ENCODE measurements at regions not wholly inside any gene's neighbourhood (a gene's known extent, or its start where the extent isn't known, plus 50 kb on each side); places are given as distances from the start of the nearest gene placed in this dataset.

DNA sequence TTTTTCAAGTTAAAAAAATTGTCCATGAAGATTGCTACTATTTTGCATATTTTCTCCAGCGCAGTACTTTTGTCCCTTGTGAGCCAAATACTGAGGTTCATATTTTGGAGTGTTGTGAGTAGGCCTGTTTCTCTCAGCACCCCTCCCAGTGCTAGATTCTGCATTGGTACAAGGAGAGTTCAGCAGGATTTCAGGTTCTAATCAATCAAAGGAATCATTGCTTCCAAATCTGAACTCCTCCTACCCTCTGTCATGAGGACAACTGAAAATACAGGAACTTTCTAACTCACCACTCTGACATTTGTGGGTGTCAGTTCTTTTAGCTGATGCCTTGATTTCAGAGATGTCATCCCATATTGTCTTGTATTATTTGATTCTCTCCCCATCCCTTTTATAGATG is 299.9 kb downstream of the FZD1 start:
- no peaks in the 10 kb centered on the region for H3K9me3 ChIP-seq (ENCODE audit: control insufficient read depth, insufficient read depth, low read length)
- H3K27ac ChIP-seq (ENCODE audit: low read length), result no peak overlapping the region
- no peak for DNase-seq (ENCODE audit: low read depth, low spot score)
- no CpG with 5 or more reads among the region's 1 CpG for WGBS (ENCODE audit: insufficient coverage, insufficient read length)
- no peaks in the 10 kb centered on the region for H3K27me3 ChIP-seq (ENCODE audit: control insufficient read depth, insufficient read depth, low read length)
- H3K4me1 ChIP-seq (ENCODE audit: control insufficient read depth, insufficient read depth, low read length), result no peaks in the 10 kb centered on the region
- H3K36me3 ChIP-seq (ENCODE audit: control insufficient read depth, insufficient read depth, low read length), result no peaks in the 10 kb centered on the region
- no peak overlapping the region for H3K4me3 ChIP-seq (ENCODE audit: low read length)

DNA sequence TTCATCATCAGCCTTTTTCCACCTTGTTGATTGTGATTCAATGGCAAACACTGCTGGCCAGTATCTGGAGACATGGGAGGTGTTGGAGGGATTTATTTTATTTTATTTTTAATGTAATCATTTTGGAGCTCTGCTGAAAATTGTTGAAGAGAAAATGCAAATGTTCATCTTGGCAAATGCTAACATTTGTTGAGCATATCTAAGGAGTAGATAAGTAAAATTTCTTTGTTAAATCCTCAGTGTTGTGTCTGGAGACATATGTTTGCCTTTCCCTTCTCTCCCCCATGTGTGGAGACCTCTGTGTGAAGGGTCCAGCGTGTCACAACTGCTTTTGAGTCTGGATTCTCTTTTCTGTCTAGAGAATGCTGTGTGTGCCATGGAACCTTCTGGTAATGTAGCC is 300.3 kb downstream of the FZD1 start:
- no peak for DNase-seq (ENCODE audit: low read depth, low spot score)
- H3K36me3 ChIP-seq (ENCODE audit: control insufficient read depth, insufficient read depth, low read length), result no peaks in the 10 kb centered on the region
- no peaks in the 10 kb centered on the region for H3K27me3 ChIP-seq (ENCODE audit: control insufficient read depth, insufficient read depth, low read length)
- H3K4me1 ChIP-seq (ENCODE audit: control insufficient read depth, insufficient read depth, low read length), result no peaks in the 10 kb centered on the region
- no CpG with 5 or more reads among the region's 1 CpG for WGBS (ENCODE audit: insufficient coverage, insufficient read length)
- H3K4me3 ChIP-seq (ENCODE audit: low read length), result no peak overlapping the region
- no peak overlapping the region for H3K27ac ChIP-seq (ENCODE audit: low read length)
- no peaks in the 10 kb centered on the region for H3K9me3 ChIP-seq (ENCODE audit: control insufficient read depth, insufficient read depth, low read length)

- no peak for DNase-seq (ENCODE audit: low read depth, low spot score)
- no peaks in the 10 kb centered on the region for H3K27me3 ChIP-seq (ENCODE audit: control insufficient read depth, insufficient read depth, low read length)
- H3K4me3 ChIP-seq (ENCODE audit: low read length), result no peak overlapping the region
- peaks cover 2% of the 10 kb centered on the region; the same call in 1 of the 2 replicates for H3K4me1 ChIP-seq (ENCODE audit: control insufficient read depth, insufficient read depth, low read length)
- no peaks in the 10 kb centered on the region for H3K36me3 ChIP-seq (ENCODE audit: control insufficient read depth, insufficient read depth, low read length)
- no peaks in the 10 kb centered on the region for H3K9me3 ChIP-seq (ENCODE audit: control insufficient read depth, insufficient read depth, low read length)
- no CpG with 5 or more reads among the region's 13 CpGs for WGBS (ENCODE audit: insufficient coverage, insufficient read length)
- H3K27ac ChIP-seq (ENCODE audit: low read length), result no peak overlapping the region
These were observed 301.5 kb downstream of the FZD1 start for GRCh38 chr7:91565499-91566401.

GRCh38 chr7:91566402-91566732 is 302.1 kb downstream of the FZD1 start:
- H3K4me3 ChIP-seq (ENCODE audit: low read length), result no peak overlapping the region
- peaks cover 2% of the 10 kb centered on the region; the same call in 1 of the 2 replicates for H3K4me1 ChIP-seq (ENCODE audit: control insufficient read depth, insufficient read depth, low read length)
- no peaks in the 10 kb centered on the region for H3K27me3 ChIP-seq (ENCODE audit: control insufficient read depth, insufficient read depth, low read length)
- H3K36me3 ChIP-seq (ENCODE audit: control insufficient read depth, insufficient read depth, low read length), result no peaks in the 10 kb centered on the region
- no peak for DNase-seq (ENCODE audit: low read depth, low spot score)
- WGBS (ENCODE audit: insufficient coverage, insufficient read length), result no CpG with 5 or more reads among the region's 3 CpGs
- H3K27ac ChIP-seq (ENCODE audit: low read length), result no peak overlapping the region
- H3K9me3 ChIP-seq (ENCODE audit: control insufficient read depth, insufficient read depth, low read length), result no peaks in the 10 kb centered on the region

GRCh38 chr7:91567081-91568012 is 303.1 kb downstream of the FZD1 start:
- no CpG with 5 or more reads among the region's 7 CpGs for WGBS (ENCODE audit: insufficient coverage, insufficient read length)
- DNase-seq (ENCODE audit: low read depth, low spot score), result no peak

GRCh38 chr7:91568138-91568537 is 303.9 kb downstream of the FZD1 start:
- Histone ChIP-seq H3K4me1 (ENCODE audit: control insufficient read depth, insufficient read depth, low read length) (peaks cover 2% of the 10 kb centered on the region; the same call in 1 of the 2 replicates), H3K36me3 (ENCODE audit: control insufficient read depth, insufficient read depth, low read length) (no peaks in the 10 kb centered on the region), H3K27me3 (ENCODE audit: control insufficient read depth, insufficient read depth, low read length) (no peaks in the 10 kb centered on the region), H3K9me3 (ENCODE audit: control insufficient read depth, insufficient read depth, low read length) (no peaks in the 10 kb centered on the region), H3K27ac (ENCODE audit: low read length) (no peak overlapping the region), H3K4me3 (ENCODE audit: low read length) (no peak overlapping the region)
- no peak for DNase-seq (ENCODE audit: low read depth, low spot score)
- no CpG with 5 or more reads among the region's 1 CpG for WGBS (ENCODE audit: insufficient coverage, insufficient read length)

More at GRCh38 chr7:91567081-91568012, 303.1 kb downstream of the FZD1 start:
- Histone ChIP-seq H3K4me3 (ENCODE audit: low read length) (no peak overlapping the region), H3K9me3 (ENCODE audit: control insufficient read depth, insufficient read depth, low read length) (no peaks in the 10 kb centered on the region), H3K27me3 (ENCODE audit: control insufficient read depth, insufficient read depth, low read length) (no peaks in the 10 kb centered on the region), H3K36me3 (ENCODE audit: control insufficient read depth, insufficient read depth, low read length) (no peaks in the 10 kb centered on the region), H3K27ac (ENCODE audit: low read length) (no peak overlapping the region), H3K4me1 (ENCODE audit: control insufficient read depth, insufficient read depth, low read length) (peaks cover 2% of the 10 kb centered on the region; the same call in 1 of the 2 replicates)

DNA sequence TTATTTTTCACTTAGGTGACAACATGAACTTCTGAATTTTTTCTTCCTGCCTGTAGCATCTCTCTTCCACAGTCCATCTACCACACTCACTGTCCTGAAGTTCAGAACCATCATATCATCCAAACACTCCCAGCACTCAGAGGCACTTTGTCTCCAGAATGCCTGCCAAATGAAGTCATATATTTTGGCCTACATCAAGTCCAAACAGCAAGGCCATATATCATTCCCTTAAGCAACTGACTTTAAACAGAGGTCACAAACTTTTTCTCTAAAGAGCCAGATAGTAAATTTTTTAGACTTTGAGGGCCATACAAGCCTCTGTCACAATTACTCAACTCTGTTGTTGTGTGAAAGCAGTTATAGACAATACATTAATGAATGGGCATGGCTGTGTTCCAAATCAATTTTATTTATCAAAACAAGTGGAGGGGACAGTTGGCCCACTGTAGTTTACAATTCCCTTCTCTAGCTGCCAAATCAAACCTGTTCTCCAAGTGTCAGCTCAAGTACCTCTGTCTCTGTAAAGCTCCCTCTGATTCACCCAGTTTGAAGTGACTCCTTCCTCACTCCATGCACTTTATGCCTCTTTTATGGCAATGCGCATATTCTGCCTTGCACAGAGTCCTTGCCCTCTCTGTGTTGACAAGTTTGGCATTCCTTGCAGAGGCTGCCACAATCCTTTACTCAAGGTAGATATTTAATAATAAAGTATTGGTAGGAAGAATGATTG is 305.7 kb downstream of the FZD1 start:
- Histone ChIP-seq H3K27ac (ENCODE audit: low read length) (no peak overlapping the region), H3K36me3 (ENCODE audit: control insufficient read depth, insufficient read depth, low read length) (no peaks in the 10 kb centered on the region), H3K4me1 (ENCODE audit: control insufficient read depth, insufficient read depth, low read length) (peaks cover 2% of the 10 kb centered on the region; the same call in 1 of the 2 replicates), H3K27me3 (ENCODE audit: control insufficient read depth, insufficient read depth, low read length) (no peaks in the 10 kb centered on the region), H3K4me3 (ENCODE audit: low read length) (no peak overlapping the region), H3K9me3 (ENCODE audit: control insufficient read depth, insufficient read depth, low read length) (no peaks in the 10 kb centered on the region)
- DNase-seq (ENCODE audit: low read depth, low spot score), result no peak
- no CpG with 5 or more reads among the region's 1 CpG for whole genome bisulfite sequencing (ENCODE audit: insufficient coverage, insufficient read length)

DNA sequence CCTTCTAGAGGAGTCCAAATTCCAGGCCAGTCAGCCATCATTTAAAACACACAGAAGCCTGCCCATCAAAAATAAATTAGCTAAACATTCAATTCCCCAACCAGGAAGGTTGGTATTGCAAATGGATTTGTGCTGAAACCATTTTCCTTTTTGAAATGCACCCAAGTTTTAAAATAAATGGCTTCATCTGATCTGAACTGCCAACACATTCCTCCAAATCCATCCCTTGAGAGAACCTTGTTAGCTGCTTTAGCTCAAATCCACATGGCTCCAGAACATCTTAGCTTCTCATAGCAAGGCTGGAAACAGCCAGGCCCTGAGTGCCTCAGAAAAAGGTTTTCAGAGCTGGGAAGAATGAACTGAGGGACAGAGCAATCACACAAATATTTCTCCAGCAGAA is 306.3 kb downstream of the FZD1 start:
- Histone ChIP-seq H3K4me1 (ENCODE audit: control insufficient read depth, insufficient read depth, low read length) (peaks cover 2% of the 10 kb centered on the region; the same call in 1 of the 2 replicates), H3K4me3 (ENCODE audit: low read length) (no peak overlapping the region), H3K27ac (ENCODE audit: low read length) (no peak overlapping the region), H3K27me3 (ENCODE audit: control insufficient read depth, insufficient read depth, low read length) (no peaks in the 10 kb centered on the region), H3K36me3 (ENCODE audit: control insufficient read depth, insufficient read depth, low read length) (no peaks in the 10 kb centered on the region), H3K9me3 (ENCODE audit: control insufficient read depth, insufficient read depth, low read length) (no peaks in the 10 kb centered on the region)
- DNase-seq (ENCODE audit: low read depth, low spot score), result no peak

DNA sequence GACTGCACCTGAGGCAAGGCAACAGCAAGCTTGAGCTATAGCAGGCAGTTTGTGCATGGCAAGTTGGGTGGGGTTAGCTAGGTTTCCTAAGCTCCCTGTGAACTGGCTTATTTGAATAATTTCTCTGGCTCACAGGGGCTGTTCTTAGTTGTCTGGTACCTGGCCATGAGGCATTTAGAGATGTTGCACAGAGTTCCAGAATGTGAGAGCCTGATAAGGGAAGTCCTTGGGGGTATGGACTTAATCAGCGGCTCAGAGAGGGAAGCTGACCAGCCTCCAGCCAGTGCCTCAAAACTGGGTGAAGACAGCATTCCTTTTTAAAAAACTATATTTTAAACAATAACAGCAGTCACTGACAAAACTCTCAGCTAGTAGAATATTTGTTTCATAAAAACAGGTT is 307.4 kb downstream of the FZD1 start:
- H3K9me3 ChIP-seq (ENCODE audit: control insufficient read depth, insufficient read depth, low read length), result no peaks in the 10 kb centered on the region
- H3K27ac ChIP-seq (ENCODE audit: low read length), result no peak overlapping the region
- H3K4me1 ChIP-seq (ENCODE audit: control insufficient read depth, insufficient read depth, low read length), result peaks cover 2% of the 10 kb centered on the region; the same call in 1 of the 2 replicates
- WGBS (ENCODE audit: insufficient coverage, insufficient read length), result no CpG with 5 or more reads among the region's 1 CpG
- H3K36me3 ChIP-seq (ENCODE audit: control insufficient read depth, insufficient read depth, low read length), result no peaks in the 10 kb centered on the region
- no peak for DNase-seq (ENCODE audit: low read depth, low spot score)
- H3K4me3 ChIP-seq (ENCODE audit: low read length), result no peak overlapping the region
- H3K27me3 ChIP-seq (ENCODE audit: control insufficient read depth, insufficient read depth, low read length), result no peaks in the 10 kb centered on the region

GRCh38 chr7:91573405-91573804 is 307.1 kb downstream of the MTERF1 start:
- no peak for DNase-seq (ENCODE audit: low read depth, low spot score)
- Histone ChIP-seq H3K4me3 (ENCODE audit: low read length) (no peak overlapping the region), H3K4me1 (ENCODE audit: control insufficient read depth, insufficient read depth, low read length) (peaks cover 2% of the 10 kb centered on the region; the same call in 1 of the 2 replicates), H3K9me3 (ENCODE audit: control insufficient read depth, insufficient read depth, low read length) (no peaks in the 10 kb centered on the region), H3K36me3 (ENCODE audit: control insufficient read depth, insufficient read depth, low read length) (no peaks in the 10 kb centered on the region), H3K27ac (ENCODE audit: low read length) (no peak overlapping the region), H3K27me3 (ENCODE audit: control insufficient read depth, insufficient read depth, low read length) (no peaks in the 10 kb centered on the region)
- no CpG with 5 or more reads among the region's 1 CpG for WGBS (ENCODE audit: insufficient coverage, insufficient read length)
